ENCODE measurements at regions not wholly inside any gene's neighbourhood (a gene's known extent, or its start where the extent isn't known, plus 50 kb on each side); places are given as distances from the start of the nearest gene placed in this dataset.

GRCh38 chr3:139134678-139135372 lies 90.1 kb upstream of the PRR23C start:
- no peak for TF ChIP-seq CTCF (IDR thresholded peaks at IDR 0.05)
- no peak for TF ChIP-seq POLR2AphosphoS5 (IDR thresholded peaks at IDR 0.05)
- no peak for TF ChIP-seq POLR2A (IDR thresholded peaks at IDR 0.05)
